ENCODE measurements at regions not wholly inside any gene's neighbourhood (a gene's known extent, or its start where the extent isn't known, plus 50 kb on each side); places are given as distances from the start of the nearest gene placed in this dataset.
"Not testable (repeated sequence)": the region's sequence is repeated elsewhere in the genome, so short reads cannot be mapped to it uniquely, and the experiment has no call there.

- POLR2A ChIA-PET: no interaction called here
- peaks cover 0 to 5% (median 2%) of the 10 kb centered on the region in 3 donors for H3K36me3 Mint-ChIP-seq
- no peak overlapping the region for H3K4me3 Mint-ChIP-seq
- H3K27me3 Mint-ChIP-seq: peaks cover 10 to 41% (median 13%) of the 10 kb centered on the region in 5 donors
- ATAC-seq: no peak
- H3K9me3 Mint-ChIP-seq: peaks cover 0 to 30% (median 8%) of the 10 kb centered on the region in 9 donors
- no peak overlapping the region for H3K27ac Mint-ChIP-seq
- DNase-seq: no peak
- no peaks in the 10 kb centered on the region for H3K4me1 Mint-ChIP-seq
Observed at GRCh38 chr9:120312031-120312430, 267.9 kb downstream of the CDK5RAP2 start.

GRCh38 chr9:120310035-120310434 is 269.9 kb downstream of the CDK5RAP2 start:
- POLR2A ChIA-PET: no interaction called here
- peaks cover 0 to 2% (median under 1%) of the 10 kb centered on the region in 3 donors for H3K36me3 Mint-ChIP-seq
- peak overlapping the region in 1 of 10 donors; percentile 40 for H3K27ac Mint-ChIP-seq
- H3K4me3 Mint-ChIP-seq: no peak overlapping the region
- ATAC-seq: no peak
- peaks cover 8 to 36% (median 20%) of the 10 kb centered on the region in 5 donors for H3K27me3 Mint-ChIP-seq
- peaks cover 0 to 27% (median 5%) of the 10 kb centered on the region in 9 donors for H3K9me3 Mint-ChIP-seq
- no peaks in the 10 kb centered on the region for H3K4me1 Mint-ChIP-seq
- DNase-seq: no peak

- POLR2A ChIA-PET: no interaction called here
- H3K4me3 Mint-ChIP-seq: no peak overlapping the region
- H3K36me3 Mint-ChIP-seq: no peaks in the 10 kb centered on the region
- peak overlapping the region in 1 of 10 donors; percentile 64 for H3K27ac Mint-ChIP-seq
- no peak for ATAC-seq
- no peaks in the 10 kb centered on the region for H3K4me1 Mint-ChIP-seq
- DNase-seq: no peak
- peaks cover 8 to 36% (median 18%) of the 10 kb centered on the region in 5 donors for H3K27me3 Mint-ChIP-seq
- H3K9me3 Mint-ChIP-seq: peaks cover 0 to 14% (median 1%) of the 10 kb centered on the region in 9 donors
Observed at GRCh38 chr9:120308495-120308894, 271.5 kb downstream of the CDK5RAP2 start.

GRCh38 chr9:120307599-120307998 is 272.4 kb downstream of the CDK5RAP2 start:
- no peak for DNase-seq
- Mint-ChIP-seq H3K36me3 (no peaks in the 10 kb centered on the region), H3K9me3 (peaks cover 0 to 8% (median 0%) of the 10 kb centered on the region in 9 donors), H3K27me3 (peaks cover 8 to 37% (median 22%) of the 10 kb centered on the region in 5 donors), H3K4me3 (no peak overlapping the region), H3K4me1 (no peaks in the 10 kb centered on the region), H3K27ac (peak overlapping the region in 1 of 10 donors; percentile 9)
- POLR2A ChIA-PET: no interaction called here
- no peak for ATAC-seq

GRCh38 chr9:120306561-120306960 is 273.4 kb downstream of the CDK5RAP2 start:
- Mint-ChIP-seq H3K27ac (no peak overlapping the region), H3K36me3 (no peaks in the 10 kb centered on the region), H3K4me3 (no peak overlapping the region), H3K4me1 (no peaks in the 10 kb centered on the region), H3K27me3 (peaks cover 8 to 37% (median 22%) of the 10 kb centered on the region in 5 donors), H3K9me3 (peaks cover 0 to 8% (median 0%) of the 10 kb centered on the region in 9 donors)
- DNase-seq (no peak), ATAC-seq (no peak)
- POLR2A ChIA-PET: no interaction called here

GRCh38 chr9:120306088-120306487 is 273.9 kb downstream of the CDK5RAP2 start:
- no peaks in the 10 kb centered on the region for H3K4me1 Mint-ChIP-seq

GRCh38 chr9:120304896-120305295 is 275.1 kb downstream of the CDK5RAP2 start:
- peaks cover 8 to 33% (median 24%) of the 10 kb centered on the region in 5 donors for H3K27me3 Mint-ChIP-seq
- ATAC-seq, H3K4me1 Mint-ChIP-seq, POLR2A ChIA-PET, H3K4me3 Mint-ChIP-seq, H3K9me3 Mint-ChIP-seq, DNase-seq, H3K27ac Mint-ChIP-seq, H3K36me3 Mint-ChIP-seq: not testable (repeated sequence)

More at GRCh38 chr9:120306088-120306487, 273.9 kb downstream of the CDK5RAP2 start:
- Mint-ChIP-seq H3K9me3 (peaks cover 0 to 8% (median 0%) of the 10 kb centered on the region in 9 donors), H3K4me3 (no peak overlapping the region), H3K27ac (no peak overlapping the region), H3K36me3 (no peaks in the 10 kb centered on the region), H3K27me3 (peaks cover 8 to 37% (median 22%) of the 10 kb centered on the region in 5 donors)
- DNase-seq (no peak), ATAC-seq (no peak)
- POLR2A ChIA-PET: no interaction called here

- Mint-ChIP-seq H3K9me3 (peaks cover 0 to 8% (median 0%) of the 10 kb centered on the region in 9 donors), H3K27me3 (peaks cover 9 to 29% (median 20%) of the 10 kb centered on the region in 5 donors), H3K4me3 (no peak overlapping the region), H3K27ac (no peak overlapping the region), H3K4me1 (no peaks in the 10 kb centered on the region), H3K36me3 (no peaks in the 10 kb centered on the region)
- DNase-seq: no peak
- ATAC-seq: no peak
- POLR2A ChIA-PET: no interaction called here
Observed at GRCh38 chr9:120303519-120303918, 276.4 kb downstream of the CDK5RAP2 start.

GRCh38 chr9:120299785-120300184 is 280.2 kb downstream of the CDK5RAP2 start:
- no peak overlapping the region for H3K27ac Mint-ChIP-seq
- no peaks in the 10 kb centered on the region for H3K4me1 Mint-ChIP-seq
- DNase-seq: no peak
- peaks cover 0 to 6% (median 0%) of the 10 kb centered on the region in 9 donors for H3K9me3 Mint-ChIP-seq
- no peak overlapping the region for H3K4me3 Mint-ChIP-seq
- H3K36me3 Mint-ChIP-seq: no peaks in the 10 kb centered on the region
- no peak for ATAC-seq
- POLR2A ChIA-PET: no interaction called here
- peaks cover 3 to 16% (median 12%) of the 10 kb centered on the region in 5 donors for H3K27me3 Mint-ChIP-seq

- H3K27me3 Mint-ChIP-seq: peaks cover 0 to 16% (median 6%) of the 10 kb centered on the region in 5 donors
- no peak overlapping the region for H3K27ac Mint-ChIP-seq
- peaks cover 0 to 6% (median 0%) of the 10 kb centered on the region in 3 donors for H3K36me3 Mint-ChIP-seq
- no peaks in the 10 kb centered on the region for H3K4me1 Mint-ChIP-seq
- ATAC-seq: no peak
- DNase-seq: no peak
- no peak overlapping the region for H3K4me3 Mint-ChIP-seq
- H3K9me3 Mint-ChIP-seq: peaks cover 0 to 8% (median 0%) of the 10 kb centered on the region in 9 donors
- POLR2A ChIA-PET: no interaction called here
Observed at GRCh38 chr9:120294003-120294402, 286.0 kb downstream of the CDK5RAP2 start.

GRCh38 chr9:120292606-120293005 is 287.4 kb downstream of the CDK5RAP2 start:
- H3K4me3 Mint-ChIP-seq: no peak overlapping the region
- no peak for DNase-seq
- H3K9me3 Mint-ChIP-seq: peaks cover 0 to 8% (median 0%) of the 10 kb centered on the region in 9 donors
- ATAC-seq: no peak
- peaks cover 0 to 12% (median 5%) of the 10 kb centered on the region in 5 donors for H3K27me3 Mint-ChIP-seq
- H3K27ac Mint-ChIP-seq: no peak overlapping the region
- POLR2A ChIA-PET: no interaction called here
- H3K4me1 Mint-ChIP-seq: no peaks in the 10 kb centered on the region
- peaks cover 0 to 6% (median 0%) of the 10 kb centered on the region in 3 donors for H3K36me3 Mint-ChIP-seq

- Mint-ChIP-seq H3K4me1 (no peaks in the 10 kb centered on the region), H3K36me3 (peaks cover 0 to 6% (median 0%) of the 10 kb centered on the region in 3 donors), H3K9me3 (peaks cover 0 to 8% (median 0%) of the 10 kb centered on the region in 9 donors), H3K27ac (no peak overlapping the region), H3K27me3 (peaks cover 0 to 6% (median 3%) of the 10 kb centered on the region in 5 donors), H3K4me3 (no peak overlapping the region)
- ATAC-seq (no peak), DNase-seq (no peak)
- POLR2A ChIA-PET: no interaction called here
Observed at GRCh38 chr9:120291050-120291449, 288.9 kb downstream of the CDK5RAP2 start.

- Mint-ChIP-seq H3K9me3 (peaks cover 0 to 8% (median 0%) of the 10 kb centered on the region in 9 donors), H3K27me3 (peaks cover 0 to 6% (median 0%) of the 10 kb centered on the region in 5 donors), H3K4me3 (no peak overlapping the region), H3K36me3 (peaks cover 0 to 6% (median 0%) of the 10 kb centered on the region in 3 donors), H3K27ac (no peak overlapping the region), H3K4me1 (no peaks in the 10 kb centered on the region)
- ATAC-seq (no peak), DNase-seq (no peak)
- POLR2A ChIA-PET: no interaction called here
Observed at GRCh38 chr9:120289990-120290975, 289.7 kb downstream of the CDK5RAP2 start.

Data from naive thymus-derived CD8-positive, alpha-beta T cell (primary cell).